NB4 (cell line): ENCODE measurements at regions not wholly inside any gene's neighbourhood (a gene's known extent, or its start where the extent isn't known, plus 50 kb on each side); places are given as distances from the start of the nearest gene placed in this dataset.

Source experiments
- DNase-seq: peaks from one replicate; pipeline ENCODE4 v3.0.0; 2010; ENCODE audit warnings: low read depth
- H3K4me3 ChIP-seq: one replicate; pipeline ENCODE4 v1.5.1; 2011; ENCODE audit warnings: mild to moderate bottlenecking, low read depth, low read length, moderate library complexity
- MYC ChIP-seq: IDR thresholded peaks from 2 replicates; pipeline ENCODE4 v1.6.1; 2011; ENCODE audit warnings: low read depth, low read length
- POLR2A ChIP-seq: IDR thresholded peaks from 2 replicates; pipeline ENCODE4 v1.6.1; 2011; ENCODE audit warnings: mild to moderate bottlenecking; ENCODE audit not compliant: insufficient read length; ENCODE audit errors: extremely low read depth
- TF ChIP-seq, protein P1 (sequence below): IDR thresholded peaks from 2 replicates; pipeline ENCODE4 v1.6.1; 2011; ENCODE audit warnings: low read depth, low read length
- TF ChIP-seq, protein P2 (sequence below): IDR thresholded peaks from one replicate; pipeline ENCODE4 v1.5.1; 2012; ENCODE audit warnings: low read depth, low read length

DNA sequence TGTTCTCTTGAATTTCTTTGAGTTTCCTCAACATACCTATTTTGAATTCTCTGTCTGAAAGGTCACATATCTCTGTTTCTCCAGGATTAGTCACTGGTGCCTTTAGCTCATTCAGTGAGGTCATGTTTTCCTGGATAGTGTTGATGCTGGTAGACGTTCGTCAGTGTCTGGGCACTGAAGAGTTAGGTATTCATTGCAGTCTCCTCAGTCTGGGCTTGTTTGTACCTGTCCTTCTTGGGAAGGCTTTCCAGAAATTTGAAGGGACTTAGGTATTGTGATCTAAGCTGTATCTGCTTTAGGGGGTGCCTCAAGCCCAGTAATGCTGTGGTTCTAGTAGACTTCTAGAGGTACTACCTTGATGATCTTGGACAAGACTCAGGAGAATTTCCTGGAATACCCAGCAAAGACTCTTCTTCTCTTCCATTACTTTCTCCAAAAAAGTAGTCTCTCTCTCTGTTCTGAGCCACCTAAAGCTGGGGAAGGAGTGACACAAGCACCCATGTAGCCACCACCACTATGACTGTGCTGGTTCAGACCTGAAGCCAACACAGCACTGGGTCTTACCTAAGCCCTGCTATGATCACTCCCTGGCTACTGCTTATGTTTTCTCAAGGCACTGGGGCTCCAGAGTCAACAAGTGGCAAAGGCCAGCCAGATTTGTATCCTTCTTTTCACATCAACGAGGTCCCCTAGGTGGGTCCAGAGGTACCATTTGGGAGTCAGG, 852.0 kb downstream of the BCL11A start:
- DNase-seq: no peak
- TF ChIP-seq, protein P1, sequence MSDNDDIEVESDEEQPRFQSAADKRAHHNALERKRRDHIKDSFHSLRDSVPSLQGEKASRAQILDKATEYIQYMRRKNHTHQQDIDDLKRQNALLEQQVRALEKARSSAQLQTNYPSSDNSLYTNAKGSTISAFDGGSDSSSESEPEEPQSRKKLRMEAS: no peak
- TF ChIP-seq MYC: no peak
- TF ChIP-seq, protein P2, sequence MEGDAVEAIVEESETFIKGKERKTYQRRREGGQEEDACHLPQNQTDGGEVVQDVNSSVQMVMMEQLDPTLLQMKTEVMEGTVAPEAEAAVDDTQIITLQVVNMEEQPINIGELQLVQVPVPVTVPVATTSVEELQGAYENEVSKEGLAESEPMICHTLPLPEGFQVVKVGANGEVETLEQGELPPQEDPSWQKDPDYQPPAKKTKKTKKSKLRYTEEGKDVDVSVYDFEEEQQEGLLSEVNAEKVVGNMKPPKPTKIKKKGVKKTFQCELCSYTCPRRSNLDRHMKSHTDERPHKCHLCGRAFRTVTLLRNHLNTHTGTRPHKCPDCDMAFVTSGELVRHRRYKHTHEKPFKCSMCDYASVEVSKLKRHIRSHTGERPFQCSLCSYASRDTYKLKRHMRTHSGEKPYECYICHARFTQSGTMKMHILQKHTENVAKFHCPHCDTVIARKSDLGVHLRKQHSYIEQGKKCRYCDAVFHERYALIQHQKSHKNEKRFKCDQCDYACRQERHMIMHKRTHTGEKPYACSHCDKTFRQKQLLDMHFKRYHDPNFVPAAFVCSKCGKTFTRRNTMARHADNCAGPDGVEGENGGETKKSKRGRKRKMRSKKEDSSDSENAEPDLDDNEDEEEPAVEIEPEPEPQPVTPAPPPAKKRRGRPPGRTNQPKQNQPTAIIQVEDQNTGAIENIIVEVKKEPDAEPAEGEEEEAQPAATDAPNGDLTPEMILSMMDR: no peak
- H3K4me3 ChIP-seq: no peak overlapping the region

DNA sequence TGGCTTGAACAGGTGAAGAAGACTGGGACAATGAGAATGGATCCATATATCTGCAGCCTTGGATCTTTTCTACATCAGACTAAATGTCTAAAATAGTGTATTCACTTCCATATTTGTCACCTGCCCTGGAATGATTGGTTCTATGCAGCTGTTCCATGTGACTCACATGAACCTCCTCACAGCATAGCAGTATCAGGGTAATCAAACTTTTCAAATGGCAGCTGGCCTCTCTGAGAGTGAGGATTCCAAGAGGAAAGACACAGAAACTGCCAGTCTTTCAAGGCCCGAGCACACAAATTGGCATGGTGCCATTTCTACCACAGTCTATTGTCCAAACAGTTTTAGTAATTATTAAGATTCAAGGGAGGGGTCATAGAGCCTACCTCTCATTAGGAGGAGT, 859.3 kb downstream of the BCL11A start:
- TF ChIP-seq, protein P1: no peak
- no peak for TF ChIP-seq POLR2A
- no peak for TF ChIP-seq MYC
- TF ChIP-seq, protein P2: no peak
- DNase-seq: no peak

DNA sequence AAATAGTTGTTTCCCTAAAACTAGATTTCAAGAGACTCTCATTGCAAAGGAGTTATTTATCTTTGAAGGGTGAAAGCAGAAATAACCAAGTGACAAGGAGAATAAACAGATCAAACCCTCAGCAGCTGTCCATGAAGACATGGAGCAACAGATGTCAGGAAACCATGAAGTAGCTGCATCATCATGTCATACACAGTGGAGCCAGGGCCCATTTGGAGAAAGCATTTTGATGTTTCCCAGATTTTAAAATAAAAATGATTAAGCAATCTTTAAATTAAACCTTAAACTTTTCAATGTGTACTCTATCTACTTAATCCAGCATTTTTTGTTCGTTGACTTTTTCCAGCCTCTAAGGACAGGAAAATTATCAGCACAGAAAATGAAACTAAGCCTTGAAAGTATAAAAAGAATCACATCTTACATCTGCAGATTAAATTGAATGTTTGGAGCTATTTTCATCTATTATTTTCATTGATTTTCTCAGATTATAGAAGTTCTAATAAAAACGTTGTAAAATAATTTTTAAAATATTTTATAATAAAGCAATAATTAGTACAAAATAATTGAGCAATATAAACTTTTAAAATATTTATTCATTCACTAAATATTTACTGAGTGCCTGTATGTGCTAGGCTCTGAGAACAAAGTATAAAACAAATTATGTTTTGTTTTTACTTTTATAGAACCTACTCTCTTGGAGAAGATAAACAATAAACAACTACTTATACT, 860.1 kb downstream of the BCL11A start:
- no peak overlapping the region for H3K4me3 ChIP-seq
- no peak for DNase-seq
- TF ChIP-seq, protein P2: no peak
- TF ChIP-seq MYC: no peak
- TF ChIP-seq, protein P1: no peak
- no peak for TF ChIP-seq POLR2A

More for the DNA sequence above, 859.3 kb downstream of the BCL11A start:
- H3K4me3 ChIP-seq: no peak overlapping the region

DNA sequence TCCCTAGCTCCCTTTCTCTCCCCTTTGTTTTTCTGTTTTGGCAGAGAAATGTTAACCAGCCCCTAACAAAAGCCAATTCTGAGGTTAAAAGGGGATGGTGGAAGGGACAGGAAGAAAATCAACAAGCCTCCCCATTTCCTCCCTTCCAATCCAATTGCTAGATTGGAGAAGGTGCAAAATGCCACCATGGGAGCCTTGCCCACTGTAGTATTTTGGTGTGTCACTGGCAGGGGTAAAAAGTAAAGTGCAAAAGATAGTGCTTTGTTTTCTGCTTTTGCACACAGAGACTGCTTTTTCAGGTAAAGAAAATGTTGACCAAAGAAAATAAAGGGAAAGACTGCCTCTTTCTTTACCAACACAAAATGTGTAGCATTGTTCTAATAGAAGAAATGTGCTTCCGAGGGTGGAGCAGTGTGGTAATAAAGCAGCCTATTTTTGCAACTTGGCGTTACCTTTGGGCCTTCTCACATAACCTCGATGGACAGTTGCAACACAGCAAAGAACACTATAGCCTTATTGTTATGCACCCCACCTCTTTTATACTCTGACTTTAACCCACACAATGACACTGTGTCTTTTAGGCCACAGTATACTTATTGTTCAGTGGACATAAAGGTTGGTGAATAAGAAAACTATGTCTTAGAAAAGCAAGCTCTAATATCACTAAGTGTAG, 861.8 kb downstream of the BCL11A start:
- no peak overlapping the region for H3K4me3 ChIP-seq
- TF ChIP-seq POLR2A (no peak), MYC (no peak)
- TF ChIP-seq, protein P1: no peak
- TF ChIP-seq, protein P2: no peak
- DNase-seq: no peak

DNA sequence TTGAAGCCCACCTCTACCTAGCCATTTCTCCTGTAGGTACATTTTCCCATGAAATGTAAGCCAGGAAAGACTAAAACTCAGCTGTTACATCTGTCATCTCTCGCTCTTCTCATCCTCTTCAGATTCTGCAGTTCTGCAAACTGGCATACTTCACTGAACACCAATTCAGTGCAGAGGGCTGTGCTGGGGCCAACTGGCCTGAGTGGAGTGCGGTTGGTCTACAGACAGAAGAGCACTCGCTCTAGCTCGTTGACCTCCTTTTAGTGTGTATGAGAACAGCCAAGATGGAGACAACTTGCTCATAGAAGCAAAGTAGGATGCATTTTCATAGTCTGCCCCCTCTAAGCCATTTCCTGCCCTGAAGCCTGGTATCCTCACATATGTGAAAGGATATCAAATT, 862.6 kb downstream of the BCL11A start:
- TF ChIP-seq MYC (no peak), POLR2A (no peak)
- TF ChIP-seq, protein P1: no peak
- TF ChIP-seq, protein P2: no peak
- H3K4me3 ChIP-seq: no peak overlapping the region
- DNase-seq: no peak
